Sigmoid colon (tissue), 6 donors: ENCODE measurements at regions not wholly inside any gene's neighbourhood (a gene's known extent, or its start where the extent isn't known, plus 50 kb on each side); places are given as distances from the start of the nearest gene placed in this dataset.

ENCODE experiments used
- DNase-seq: peaks from one replicate; pipeline ENCODE4 v3.0.0-alpha.2; 2019
- H3K27ac ChIP-seq, 4 donors: fragments of 200-600 bp; sonication (generic); one replicate each; pipeline ENCODE4 v1.5.1; 2016 to 2019; ENCODE audit warnings: mild to moderate bottlenecking in 1 of 4
- H3K27me3 ChIP-seq, 3 donors: fragments of 200-600 bp; sonication (generic); one replicate each; pipeline ENCODE4 v1.5.1; 2019; ENCODE audit warnings: mild to moderate bottlenecking in 1 of 3
- H3K36me3 ChIP-seq, 4 donors: fragments of 200-600 bp; sonication (generic); one replicate each; pipeline ENCODE4 v1.5.1; 2016 to 2019
- H3K4me1 ChIP-seq, 4 donors: fragments of 200-600 bp; sonication (generic); one replicate each; pipeline ENCODE4 v1.5.1; 2017 to 2019
- H3K4me3 ChIP-seq, 4 donors: fragments of 200-600 bp; sonication (generic); one replicate each; pipeline ENCODE4 v1.5.1; 2017 to 2019; ENCODE audit warnings: mild to moderate bottlenecking in 2 of 4, moderate library complexity in 1 of 4
- H3K9me3 ChIP-seq, 4 donors: fragments of 200-600 bp in 3 of 4; sonication (generic) in 3 of 4; one replicate each; pipeline versions ENCODE4 v1.5.1 to v1.6.1; 2013 to 2019
- CTCF ChIP-seq, 4 experiments: fragments of 450-650 bp in 3 of 4; fragments of 200-600 bp in 1 of 4; IDR thresholded peaks; one replicate each; pipeline ENCODE4 v1.5.1; 2016 to 2019; ENCODE audit warnings: antibody characterized with exemption in 4 of 4, mild to moderate bottlenecking in 3 of 4, moderate library complexity in 2 of 4
- EP300 ChIP-seq, 4 donors: sonication (generic); formaldehyde crosslinking; IDR thresholded peaks; one replicate each; pipeline ENCODE4 v1.6.1; 2017; ENCODE audit warnings: antibody characterized with exemption in 4 of 4
- POLR2A ChIP-seq, 2 donors: fragments of 450-650 bp; IDR thresholded peaks; one replicate each; pipeline ENCODE4 v1.6.1; 2016; ENCODE audit warnings: antibody characterized with exemption in 2 of 2, mild to moderate bottlenecking in 2 of 2, moderate library complexity in 2 of 2
- POLR2AphosphoS5 ChIP-seq, 4 donors: sonication (generic); formaldehyde crosslinking; IDR thresholded peaks; one replicate each; pipeline ENCODE4 v1.6.1; 2017; ENCODE audit warnings: antibody characterized with exemption in 4 of 4
- WGBS, 2 donors: extraction: QIAGEN DNeasy Blood & Tissue Kit; methylation state at CpG; one replicate each; pipeline ENCODE4 v1.1.7; 2013; 5-methylcytosine and 5-hydroxymethylcytosine counted together
- intact Hi-C: fragments of 100-400 bp; cut with DNase I; formaldehyde crosslinking; loops from one replicate; pipeline ENCODE4 v1.15.1; 2023
- donor health status: healthy with polysubstance abuse.
- donor health status: healthy.

- no peaks in the 10 kb centered on the region for H3K9me3 ChIP-seq
- 62 to 78% methylated on average over 2 of the region's 2 CpGs for WGBS, 2 donors
- no peak overlapping the region for H3K27ac ChIP-seq
- TF ChIP-seq POLR2A (IDR thresholded peaks at IDR 0.05), result no peak
- no peak for TF ChIP-seq CTCF (IDR thresholded peaks at IDR 0.05)
- no peak for TF ChIP-seq POLR2AphosphoS5 (IDR thresholded peaks at IDR 0.05)
- no peak for TF ChIP-seq EP300 (IDR thresholded peaks at IDR 0.05)
- DNase-seq, result no peak
- no peaks in the 10 kb centered on the region for H3K27me3 ChIP-seq
- intact Hi-C loops, result no loop called here
- H3K4me3 ChIP-seq, result no peak overlapping the region
- H3K4me1 ChIP-seq, result no peaks in the 10 kb centered on the region
- H3K36me3 ChIP-seq, result no peaks in the 10 kb centered on the region
Observed at GRCh38 chr3:25899352-25900101, 109.6 kb downstream of the OXSM start.

DNA sequence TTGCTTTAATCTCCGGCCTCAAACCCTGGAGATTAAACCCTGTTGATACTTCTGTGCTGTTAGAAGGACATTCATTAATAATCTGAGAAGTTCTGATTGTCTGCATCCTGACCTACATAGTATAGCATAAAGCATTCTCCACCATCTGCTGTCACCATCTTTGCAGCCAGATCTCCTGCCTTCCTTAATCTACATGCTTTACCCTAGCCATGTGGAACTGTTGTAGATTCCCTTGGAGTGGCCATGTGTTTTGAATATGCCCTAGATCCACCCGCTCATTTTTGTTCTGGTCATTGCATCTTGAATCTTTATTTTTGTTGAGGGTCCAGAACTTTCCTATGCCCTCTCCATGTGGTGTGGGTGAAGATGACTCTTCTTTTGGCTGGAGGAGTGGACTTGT is 110.3 kb downstream of the OXSM start:
- no peak overlapping the region for H3K27ac ChIP-seq
- WGBS, 2 donors, result 76 to 92% methylated on average over 2 of the region's 2 CpGs
- TF ChIP-seq EP300 (IDR thresholded peaks at IDR 0.05), result no peak
- no peak for TF ChIP-seq CTCF (IDR thresholded peaks at IDR 0.05)
- no peak for TF ChIP-seq POLR2AphosphoS5 (IDR thresholded peaks at IDR 0.05)
- no peak for TF ChIP-seq POLR2A (IDR thresholded peaks at IDR 0.05)
- H3K4me1 ChIP-seq, result peaks cover 0 to 2% (median 0%) of the 10 kb centered on the region in 4 donors
- no peaks in the 10 kb centered on the region for H3K36me3 ChIP-seq
- intact Hi-C loops, result no loop called here
- H3K27me3 ChIP-seq, result no peaks in the 10 kb centered on the region
- H3K4me3 ChIP-seq, result no peak overlapping the region
- DNase-seq, result no peak
- H3K9me3 ChIP-seq, result no peaks in the 10 kb centered on the region

DNA sequence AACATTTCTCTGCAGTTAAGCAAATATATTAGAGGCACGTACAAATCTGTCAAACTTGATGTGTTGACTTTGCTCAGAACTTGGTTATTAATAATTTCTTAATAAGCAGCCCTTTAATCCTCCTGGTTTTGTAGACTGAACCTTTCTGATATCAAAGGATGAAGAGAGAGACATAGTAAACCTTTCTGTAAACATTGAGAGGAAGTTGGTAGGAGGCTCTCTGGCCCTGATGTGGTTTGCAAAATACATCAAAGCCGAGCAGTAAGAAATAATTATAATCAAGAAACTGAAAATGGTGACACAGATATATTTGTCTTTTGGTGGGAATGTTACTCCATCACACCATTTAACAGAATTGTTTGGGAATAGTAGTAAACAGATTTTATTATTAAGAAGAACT is 111.9 kb downstream of the OXSM start:
- Histone ChIP-seq H3K9me3 (no peaks in the 10 kb centered on the region), H3K36me3 (no peaks in the 10 kb centered on the region), H3K27me3 (no peaks in the 10 kb centered on the region), H3K4me3 (no peak overlapping the region), H3K27ac (no peak overlapping the region), H3K4me1 (peaks cover 0 to 6% (median 0%) of the 10 kb centered on the region in 4 donors)
- no peak for DNase-seq
- TF ChIP-seq POLR2A (IDR thresholded peaks at IDR 0.05) (no peak), EP300 (IDR thresholded peaks at IDR 0.05) (no peak), POLR2AphosphoS5 (IDR thresholded peaks at IDR 0.05) (no peak), CTCF (IDR thresholded peaks at IDR 0.05) (no peak)
- intact Hi-C loops, result no loop called here
- WGBS, 2 donors, result 44 to 48% methylated on average over 2 of the region's 2 CpGs

- no peak for DNase-seq
- no peak overlapping the region for H3K27ac ChIP-seq
- no peak for TF ChIP-seq POLR2AphosphoS5 (IDR thresholded peaks at IDR 0.05)
- no peak for TF ChIP-seq EP300 (IDR thresholded peaks at IDR 0.05)
- TF ChIP-seq CTCF (IDR thresholded peaks at IDR 0.05), result no peak
- TF ChIP-seq POLR2A (IDR thresholded peaks at IDR 0.05), result no peak
- H3K27me3 ChIP-seq, result no peaks in the 10 kb centered on the region
- no peak overlapping the region for H3K4me3 ChIP-seq
- 63 to 81% methylated on average over 2 of the region's 2 CpGs for WGBS, 2 donors
- peaks cover 0 to 6% (median 0%) of the 10 kb centered on the region in 4 donors for H3K4me1 ChIP-seq
- H3K36me3 ChIP-seq, result no peaks in the 10 kb centered on the region
- intact Hi-C loops, result no loop called here
- no peaks in the 10 kb centered on the region for H3K9me3 ChIP-seq
Observed at GRCh38 chr3:25902586-25902985, 112.7 kb downstream of the OXSM start.
